HepG2 (cell line): ENCODE measurements at regions not wholly inside any gene's neighbourhood (a gene's known extent, or its start where the extent isn't known, plus 50 kb on each side); places are given as distances from the start of the nearest gene placed in this dataset.

ENCODE experiments used
- ATAC-seq: fragments of 200-7000 bp; cut with Tn5 transposase; 3 replicates; pipeline ENCODE4 v1.9.1; 2020; ENCODE audit warnings: mild to moderate bottlenecking, moderate library complexity
- BruUV-seq: library from RNA; stranded (reverse); fragments of 400-500 nt; replicated peaks from 2 replicates; lab custom pipeline; 2021; lab: Mats Ljungman, UMichigan
- CTCF ChIA-PET: fragments of 300-600 bp; formaldehyde crosslinking; extraction: SDS; loops from one replicate; lab custom pipeline; 2021; ENCODE audit warnings: low total read pairs, inconsistent platforms, low intra/inter-chr PET ratio; lab: Yijun Ruan, JAX
- POLR2A ChIA-PET: fragments of 350-600 bp; sonication (Branson Sonifier 250); formaldehyde crosslinking; loops from one replicate; lab custom pipeline; 2020; ENCODE audit warnings: antibody characterized with exemption, inconsistent platforms; lab: Yijun Ruan, JAX
- DNase-seq: peaks from one replicate; pipeline ENCODE4 v3.0.0-alpha.2; 2015; ENCODE audit warnings: low spot score
- FAIRE-seq: peaks from 3 replicates; lab custom pipeline; 2011; peaks lifted over from hg19 to GRCh38; lab: Jason Lieb, UNC
- H2AFZ ChIP-seq: one replicate; pipeline ENCODE4 v1.6.1; 2011; ENCODE audit warnings: low read length, inconsistent platforms
- H3K27ac ChIP-seq: fragments of 300-600 bp; 3 replicates; pipeline ENCODE4 v1.8.0; 2011; ENCODE audit warnings: mixed run types, mild to moderate bottlenecking, mixed read lengths, low read length, inconsistent platforms; ENCODE audit not compliant: insufficient read depth; ENCODE audit errors: extremely low read length
- H3K27me3 ChIP-seq, 2 experiments: fragments of 200-600 bp in 1 of 2; 2 replicates in 1 of 2; 3 replicates in 1 of 2; pipeline versions ENCODE4 v1.6.0 to v1.8.0; 2011; ENCODE audit warnings: low read length in 2 of 2, mild to moderate bottlenecking in 2 of 2, moderate library complexity in 2 of 2, inconsistent platforms in 1 of 2; ENCODE audit not compliant: insufficient read depth in 2 of 2, control insufficient read depth in 1 of 2
- H3K36me3 ChIP-seq, 2 experiments: fragments of 200-600 bp in 1 of 2; replicated peaks in 1 of 2; 2 replicates in 1 of 2; 3 replicates in 1 of 2; pipeline versions ENCODE4 v1.5.1 to v1.8.0; 2011; ENCODE audit warnings: low read length in 2 of 2, inconsistent platforms in 1 of 2; ENCODE audit not compliant: insufficient read depth in 2 of 2, control insufficient read depth in 1 of 2
- H3K4me1 ChIP-seq: 2 replicates; pipeline ENCODE4 v1.5.1; 2012; ENCODE audit warnings: low read length, inconsistent platforms; ENCODE audit not compliant: insufficient read depth
- H3K4me2 ChIP-seq: 2 replicates; pipeline ENCODE4 v1.6.0; 2011; ENCODE audit warnings: low read depth, low read length, inconsistent platforms
- H3K4me3 ChIP-seq, 3 experiments: fragments of 200-600 bp in 1 of 3; sonication (generic), shearing (Covaris generic) in 1 of 3; replicated peaks in 1 of 3; 2 replicates each; pipeline ENCODE4 v1.5.1; 2011 to 2016; ENCODE audit warnings: low read length in 3 of 3, inconsistent platforms in 2 of 3, low read depth in 2 of 3, mild to moderate bottlenecking in 2 of 3, control low read depth in 1 of 3, mixed read lengths in 1 of 3; ENCODE audit not compliant: insufficient read depth in 1 of 3
- H3K79me2 ChIP-seq: one replicate; pipeline ENCODE4 v1.6.1; 2011; ENCODE audit warnings: low read length, inconsistent platforms; ENCODE audit not compliant: insufficient read depth
- H3K9ac ChIP-seq: 2 replicates; pipeline ENCODE4 v1.6.0; 2011; ENCODE audit warnings: mild to moderate bottlenecking, low read depth, low read length, inconsistent platforms; ENCODE audit not compliant: insufficient read depth
- H3K9me3 ChIP-seq: 2 replicates; pipeline ENCODE4 v1.5.1; 2012; ENCODE audit warnings: mild to moderate bottlenecking, low read length
- H4K20me1 ChIP-seq: 2 replicates; pipeline ENCODE4 v1.6.0; 2011; ENCODE audit warnings: inconsistent platforms, mild to moderate bottlenecking, low read length, moderate library complexity; ENCODE audit not compliant: insufficient read depth
- ATF3 ChIP-seq: sonication (generic); formaldehyde crosslinking; IDR thresholded peaks from 2 replicates; pipeline ENCODE4 v1.4.0; 2020; ENCODE audit warnings: missing genetic modification reagents
- BCL3 ChIP-seq: sonication (generic); formaldehyde crosslinking; IDR thresholded peaks from 2 replicates; pipeline ENCODE4 v1.5.1; 2020; ENCODE audit warnings: mild to moderate bottlenecking, missing genetic modification reagents, moderate library complexity
- JUND ChIP-seq: sonication (generic); formaldehyde crosslinking; IDR thresholded peaks from 2 replicates; pipeline ENCODE4 v1.8.0; 2022; ENCODE audit warnings: mild to moderate bottlenecking, missing genetic modification reagents
- MYNN ChIP-seq: sonication (generic); formaldehyde crosslinking; IDR thresholded peaks from 2 replicates; pipeline ENCODE4 v1.4.0; 2020; ENCODE audit warnings: mild to moderate bottlenecking, low read depth, missing genetic modification reagents
- NFKBIZ ChIP-seq: IDR thresholded peaks from 2 replicates; pipeline ENCODE4 v1.6.1; 2018; ENCODE audit warnings: missing genetic modification reagents, missing compliant biosample characterization
- NR2F6 ChIP-seq, 2 experiments: IDR thresholded peaks; 2 replicates each; pipeline ENCODE4 v1.6.1; 2016; ENCODE audit warnings: antibody characterized with exemption in 1 of 2, mild to moderate bottlenecking in 1 of 2
- RNF219 ChIP-seq: sonication (generic); formaldehyde crosslinking; IDR thresholded peaks from 2 replicates; pipeline ENCODE4 v1.5.0; 2020; ENCODE audit warnings: mild to moderate bottlenecking, missing genetic modification reagents
- TGIF2 ChIP-seq: IDR thresholded peaks from 2 replicates; pipeline ENCODE4 v1.6.1; 2016; ENCODE audit warnings: control low read depth, missing compliant biosample characterization
- ZBTB7B ChIP-seq: sonication (generic); formaldehyde crosslinking; IDR thresholded peaks from 2 replicates; pipeline ENCODE4 v1.4.0; 2020; ENCODE audit warnings: missing genetic modification reagents
- ZNF138 ChIP-seq: sonication (generic); formaldehyde crosslinking; IDR thresholded peaks from 2 replicates; pipeline ENCODE4 v1.5.0; 2020; ENCODE audit warnings: mild to moderate bottlenecking, low read depth, missing genetic modification reagents
- ZNF24 ChIP-seq: fragments of 450-650 bp; IDR thresholded peaks from 2 replicates; pipeline ENCODE4 v1.6.1; 2017; ENCODE audit warnings: antibody characterized with exemption, mild to moderate bottlenecking
- ZNF496 ChIP-seq: sonication (generic); formaldehyde crosslinking; IDR thresholded peaks from 2 replicates; pipeline ENCODE4 v1.8.1; 2023; ENCODE audit warnings: mild to moderate bottlenecking, moderate library complexity, missing genetic modification reagents; ENCODE audit not compliant: insufficient replicate concordance
- ZNF619 ChIP-seq: sonication (generic); formaldehyde crosslinking; IDR thresholded peaks from 2 replicates; pipeline ENCODE4 v1.4.0; 2020; ENCODE audit warnings: mild to moderate bottlenecking, missing genetic modification reagents
- ZNF781 ChIP-seq: sonication (generic); formaldehyde crosslinking; IDR thresholded peaks from 2 replicates; pipeline ENCODE4 v1.5.1; 2020; ENCODE audit warnings: borderline replicate concordance, mild to moderate bottlenecking, missing genetic modification reagents; ENCODE audit errors: not compliant biosample characterization
- ZNF800 ChIP-seq: sonication (generic); formaldehyde crosslinking; IDR thresholded peaks from 2 replicates; pipeline ENCODE4 v1.4.0; 2020; ENCODE audit warnings: missing genetic modification reagents
- WGBS: methylation state at CpG from one replicate; pipeline ENCODE4 v1.1.6; 2017; ENCODE audit warnings: low lambda C conversion rate; 5-methylcytosine and 5-hydroxymethylcytosine counted together
- in situ Hi-C: cut with HindIII; loops from 2 replicates; pipeline ENCODE4 v1.10.0; 2017; ENCODE audit warnings: low pct_unique_long_range_greater_than_20kb; ENCODE audit not compliant: extremely low pct_ligation_motif_present
- intact Hi-C: fragments of 100-400 bp; cut with micrococcal nuclease; formaldehyde crosslinking; loops from one replicate; pipeline ENCODE4 v1.10.0; 2022; ENCODE audit not compliant: unreplicated experiment
- TF ChIP-seq, protein P1 (sequence below): sonication (generic); formaldehyde crosslinking; IDR thresholded peaks from 2 replicates; pipeline ENCODE4 v1.4.0; 2020; ENCODE audit warnings: mild to moderate bottlenecking, missing genetic modification reagents

- TF ChIP-seq NR2F6 (IDR thresholded peaks at IDR 0.05) = no peak
- TF ChIP-seq NR2F6 (CRISPR knock-in tag; IDR thresholded peaks at IDR 0.05) = no peak
These were observed 158.7 kb upstream of the FST start (continued) for GRCh38 chr5:53321721-53322120.

DNA sequence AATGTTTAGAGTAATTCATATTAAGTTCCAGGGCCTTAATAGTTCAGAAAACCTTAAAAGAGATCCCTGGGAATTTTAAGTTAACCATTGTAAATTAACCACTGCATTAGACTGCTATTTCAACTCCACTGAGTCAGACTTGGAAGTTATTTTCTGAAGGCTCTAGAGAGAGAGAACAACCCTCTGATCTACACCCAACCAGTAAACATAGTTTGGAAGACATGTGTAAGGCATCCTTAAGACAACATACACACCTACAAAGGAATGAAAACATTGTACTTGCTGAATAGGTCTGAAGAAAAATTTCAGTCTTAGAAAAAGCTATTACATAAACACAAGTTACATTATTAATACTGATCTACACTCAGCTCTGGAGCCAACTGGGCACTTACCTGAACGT is 158.2 kb upstream of the FST start:
- intact Hi-C loops = no loop called here
- no peaks in the 10 kb centered on the region; a peak in 1 of 5 replicates for H3K27me3 ChIP-seq
- DNase-seq (no peak), FAIRE-seq (no peak), ATAC-seq (no peak)
- no peaks in the 10 kb centered on the region for H3K79me2 ChIP-seq
- no peak overlapping the region for H3K27ac ChIP-seq
- no peaks in the 10 kb centered on the region for H4K20me1 ChIP-seq
- no peaks in the 10 kb centered on the region for H3K9me3 ChIP-seq
- H3K4me3 ChIP-seq = no peak overlapping the region
- H3K9ac ChIP-seq = no peak overlapping the region
- no peak overlapping the region for H2AFZ ChIP-seq
- H3K4me2 ChIP-seq = no peak overlapping the region
- H3K36me3 ChIP-seq = no peaks in the 10 kb centered on the region
- POLR2A ChIA-PET = no interaction called here
- no TSS peak for BruUV-seq
- CTCF ChIA-PET = no interaction called here
- WGBS = 0% methylated on average over 1 of the region's 1 CpG
- in situ Hi-C loops = no loop called here
- H3K4me1 ChIP-seq = 0 out of 2 replicates have a peak, but pooled peaks cover 7% of the 10 kb centered on the region
- TF ChIP-seq ZNF24 (no peak), ZNF619 (CRISPR knock-in tag) (no peak), ZNF800 (CRISPR knock-in tag) (no peak), NFKBIZ (CRISPR knock-in tag) (no peak), ZBTB7B (no peak), ZNF138 (CRISPR knock-in tag) (no peak), MYNN (CRISPR knock-in tag) (no peak), TGIF2 (no peak), JUND (CRISPR knock-in tag) (no peak), ATF3 (CRISPR knock-in tag) (no peak), BCL3 (CRISPR knock-in tag) (no peak), RNF219 (no peak), ZNF781 (CRISPR knock-in tag) (no peak), ZNF496 (CRISPR knock-in tag) (no peak)
- TF ChIP-seq, protein P1, sequence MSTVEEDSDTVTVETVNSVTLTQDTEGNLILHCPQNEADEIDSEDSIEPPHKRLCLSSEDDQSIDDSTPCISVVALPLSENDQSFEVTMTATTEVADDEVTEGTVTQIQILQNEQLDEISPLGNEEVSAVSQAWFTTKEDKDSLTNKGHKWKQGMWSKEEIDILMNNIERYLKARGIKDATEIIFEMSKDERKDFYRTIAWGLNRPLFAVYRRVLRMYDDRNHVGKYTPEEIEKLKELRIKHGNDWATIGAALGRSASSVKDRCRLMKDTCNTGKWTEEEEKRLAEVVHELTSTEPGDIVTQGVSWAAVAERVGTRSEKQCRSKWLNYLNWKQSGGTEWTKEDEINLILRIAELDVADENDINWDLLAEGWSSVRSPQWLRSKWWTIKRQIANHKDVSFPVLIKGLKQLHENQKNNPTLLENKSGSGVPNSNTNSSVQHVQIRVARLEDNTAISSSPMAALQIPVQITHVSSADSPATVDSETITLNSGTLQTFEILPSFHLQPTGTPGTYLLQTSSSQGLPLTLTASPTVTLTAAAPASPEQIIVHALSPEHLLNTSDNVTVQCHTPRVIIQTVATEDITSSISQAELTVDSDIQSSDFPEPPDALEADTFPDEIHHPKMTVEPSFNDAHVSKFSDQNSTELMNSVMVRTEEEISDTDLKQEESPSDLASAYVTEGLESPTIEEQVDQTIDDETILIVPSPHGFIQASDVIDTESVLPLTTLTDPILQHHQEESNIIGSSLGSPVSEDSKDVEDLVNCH (CRISPR knock-in tag) = no peak
